ENCODE measurements at regions not wholly inside any gene's neighbourhood (a gene's known extent, or its start where the extent isn't known, plus 50 kb on each side); places are given as distances from the start of the nearest gene placed in this dataset.

DNA sequence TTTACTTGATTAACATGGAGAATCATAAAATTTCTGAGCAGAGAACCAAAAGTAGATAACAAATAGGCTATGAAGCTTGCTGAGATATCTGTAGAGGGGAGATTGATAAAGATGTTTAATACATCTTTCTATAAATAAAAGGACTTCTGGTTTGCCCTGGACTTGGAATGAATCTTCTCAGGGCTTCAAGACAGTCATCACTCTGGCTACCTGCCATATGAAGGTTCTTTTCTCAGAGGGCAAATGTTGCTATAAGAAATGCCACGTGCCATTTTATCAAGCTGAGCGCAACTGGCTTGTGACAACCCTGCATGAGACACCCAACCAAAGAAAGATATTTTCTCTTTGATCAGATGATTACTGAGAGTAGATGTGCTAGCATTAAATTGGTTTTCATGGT is 192.5 kb downstream of the WNT5A start:
- no peaks in the 10 kb centered on the region for H3K9me3 ChIP-seq (ENCODE audit: insufficient read depth, low read depth, low read length)
- no peaks in the 10 kb centered on the region for H3K36me3 ChIP-seq (ENCODE audit: insufficient read depth, low read length)
- peaks cover 9% of the 10 kb centered on the region for H3K4me1 ChIP-seq (ENCODE audit: insufficient read depth, low read length)
- no peak overlapping the region for H3K4me3 ChIP-seq (ENCODE audit: low read length)
- H3K27ac ChIP-seq (ENCODE audit: low read depth, low read length) = no peak overlapping the region
- no peaks in the 10 kb centered on the region for H3K27me3 ChIP-seq (ENCODE audit: insufficient read depth, low read length)
- 87% methylated on average over 2 of the region's 2 CpGs for WGBS
- no peak overlapping the region for H3K9ac ChIP-seq (ENCODE audit: low read depth, low read length)

DNA sequence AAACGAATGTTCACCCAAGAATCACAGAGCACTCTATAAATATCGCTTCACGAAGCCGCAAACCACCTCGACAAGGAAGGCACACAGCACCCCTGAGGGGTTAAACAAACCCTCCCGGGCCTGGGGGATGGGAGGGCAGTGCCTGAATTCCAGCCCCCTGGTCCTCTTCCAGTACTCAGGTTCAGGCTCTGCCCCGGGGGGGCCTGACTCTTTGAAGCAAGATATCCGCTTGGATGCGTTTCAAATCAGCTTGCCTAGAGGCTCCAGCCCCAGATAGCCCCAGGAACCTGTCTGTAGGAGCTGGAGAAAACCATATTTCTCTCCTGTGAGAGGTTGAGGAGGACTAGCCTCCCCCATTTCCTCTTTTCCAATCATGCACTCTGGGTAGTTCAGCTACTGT is 194.7 kb downstream of the WNT5A start:
- no peak overlapping the region for H3K9ac ChIP-seq (ENCODE audit: low read depth, low read length)
- no peaks in the 10 kb centered on the region for H3K36me3 ChIP-seq (ENCODE audit: insufficient read depth, low read length)
- no peak overlapping the region for H3K27ac ChIP-seq (ENCODE audit: low read depth, low read length)
- H3K4me1 ChIP-seq (ENCODE audit: insufficient read depth, low read length) = peaks cover 9% of the 10 kb centered on the region
- H3K27me3 ChIP-seq (ENCODE audit: insufficient read depth, low read length) = no peaks in the 10 kb centered on the region
- H3K9me3 ChIP-seq (ENCODE audit: insufficient read depth, low read depth, low read length) = no peaks in the 10 kb centered on the region
- H3K4me3 ChIP-seq (ENCODE audit: low read length) = no peak overlapping the region
- WGBS = 29% methylated on average over 9 of the region's 9 CpGs

DNA sequence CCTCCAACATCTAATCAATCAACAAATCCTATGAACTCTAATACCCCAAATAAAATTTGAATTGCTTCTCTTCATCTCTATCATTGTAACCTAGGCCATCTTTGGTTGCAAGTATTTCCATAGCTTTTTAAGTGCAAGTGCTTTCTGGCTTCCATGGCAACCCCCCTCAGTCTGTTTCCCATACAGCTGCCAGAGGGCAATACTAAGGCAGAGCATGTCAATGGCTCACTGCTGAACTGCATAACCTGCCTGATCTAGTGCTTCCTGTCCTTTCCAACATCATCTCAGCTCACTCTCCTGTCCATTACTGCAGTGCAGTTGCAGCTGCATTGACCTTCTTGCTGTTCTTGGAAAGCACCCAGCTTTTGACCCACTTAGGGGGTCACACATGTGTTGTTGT is 198.4 kb downstream of the WNT5A start:
- Histone ChIP-seq H3K4me1 (ENCODE audit: insufficient read depth, low read length) (peaks cover 9% of the 10 kb centered on the region), H3K36me3 (ENCODE audit: insufficient read depth, low read length) (no peaks in the 10 kb centered on the region), H3K9ac (ENCODE audit: low read depth, low read length) (no peak overlapping the region), H3K4me3 (ENCODE audit: low read length) (no peak overlapping the region), H3K9me3 (ENCODE audit: insufficient read depth, low read depth, low read length) (no peaks in the 10 kb centered on the region), H3K27ac (ENCODE audit: low read depth, low read length) (no peak overlapping the region), H3K27me3 (ENCODE audit: insufficient read depth, low read length) (no peaks in the 10 kb centered on the region)

DNA sequence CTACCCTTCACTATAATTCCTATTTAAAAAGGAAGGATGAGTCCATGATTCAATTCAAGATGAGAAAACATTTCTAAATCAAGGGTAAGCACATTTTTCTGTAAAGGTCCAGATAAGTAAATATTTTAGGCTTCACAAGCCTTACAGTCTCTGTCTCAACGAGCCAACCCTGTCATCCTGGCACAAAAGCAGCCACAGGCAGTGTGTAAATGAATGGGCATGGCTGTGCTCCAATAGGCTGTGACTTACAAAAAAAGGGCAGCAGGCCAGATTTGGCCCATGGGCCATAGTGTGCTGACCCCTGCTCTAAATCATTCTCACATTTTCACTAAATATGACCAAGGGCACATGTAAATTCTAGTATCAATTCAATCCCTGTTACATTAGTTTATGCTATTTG is 200.4 kb downstream of the WNT5A start:
- Histone ChIP-seq H3K36me3 (ENCODE audit: insufficient read depth, low read length) (no peaks in the 10 kb centered on the region), H3K4me3 (ENCODE audit: low read length) (no peak overlapping the region), H3K27me3 (ENCODE audit: insufficient read depth, low read length) (no peaks in the 10 kb centered on the region), H3K9me3 (ENCODE audit: insufficient read depth, low read depth, low read length) (no peaks in the 10 kb centered on the region), H3K9ac (ENCODE audit: low read depth, low read length) (no peak overlapping the region), H3K4me1 (ENCODE audit: insufficient read depth, low read length) (peaks cover 12% of the 10 kb centered on the region), H3K27ac (ENCODE audit: low read depth, low read length) (no peak overlapping the region)
- WGBS = 82% methylated on average over 1 of the region's 1 CpG

DNA sequence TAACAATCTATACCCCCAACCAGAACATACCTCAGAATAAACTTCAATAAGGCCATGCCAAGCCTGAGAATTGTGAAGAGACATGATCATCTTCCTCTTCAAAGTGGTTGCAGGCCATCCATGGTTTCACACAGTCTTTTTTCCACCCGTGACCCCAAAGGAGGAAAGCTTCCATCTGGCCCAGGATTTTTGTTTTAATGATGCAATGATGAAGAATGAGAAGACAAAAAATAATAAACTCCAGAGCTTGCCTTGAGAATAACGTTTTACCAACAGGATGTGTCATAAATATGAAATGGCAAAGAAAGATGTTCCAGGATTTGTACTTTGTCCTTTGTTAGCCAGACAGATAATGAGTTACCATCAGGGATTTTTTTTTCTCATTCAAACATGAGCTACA is 201.9 kb downstream of the WNT5A start:
- 91% methylated on average over 2 of the region's 2 CpGs for WGBS
- no peak overlapping the region for H3K27ac ChIP-seq (ENCODE audit: low read depth, low read length)
- H3K36me3 ChIP-seq (ENCODE audit: insufficient read depth, low read length) = no peaks in the 10 kb centered on the region
- peaks cover 12% of the 10 kb centered on the region for H3K4me1 ChIP-seq (ENCODE audit: insufficient read depth, low read length)
- no peaks in the 10 kb centered on the region for H3K9me3 ChIP-seq (ENCODE audit: insufficient read depth, low read depth, low read length)
- no peak overlapping the region for H3K9ac ChIP-seq (ENCODE audit: low read depth, low read length)
- H3K4me3 ChIP-seq (ENCODE audit: low read length) = no peak overlapping the region
- H3K27me3 ChIP-seq (ENCODE audit: insufficient read depth, low read length) = no peaks in the 10 kb centered on the region

DNA sequence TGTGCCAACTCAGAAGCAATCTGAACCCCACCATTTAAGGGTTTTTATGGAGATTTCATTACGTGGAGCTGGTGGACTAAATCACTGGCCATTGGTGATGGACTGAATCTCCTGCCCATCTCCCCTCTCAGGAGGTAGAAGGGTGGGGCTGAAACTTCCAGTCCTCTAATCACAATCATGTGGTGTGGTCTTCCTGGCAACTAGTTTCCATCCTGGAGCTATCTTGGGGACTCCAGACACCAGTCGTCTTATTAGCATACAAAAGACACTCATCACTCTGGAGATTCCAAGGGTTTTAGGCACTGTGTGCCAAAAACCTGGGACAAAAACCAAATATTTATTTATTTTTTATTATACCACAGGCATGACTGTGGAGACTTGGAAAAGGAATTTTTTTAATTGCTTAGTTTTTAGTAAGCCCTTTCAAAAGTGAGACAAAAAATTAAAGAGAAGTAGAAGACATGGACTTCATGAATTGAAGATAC is 203.6 kb downstream of the WNT5A start:
- 79% methylated on average over 2 of the region's 2 CpGs for WGBS
- Histone ChIP-seq H3K36me3 (ENCODE audit: insufficient read depth, low read length) (no peaks in the 10 kb centered on the region), H3K27ac (ENCODE audit: low read depth, low read length) (no peak overlapping the region; the same call in 1 of the 2 replicates), H3K9ac (ENCODE audit: low read depth, low read length) (no peak overlapping the region), H3K4me3 (ENCODE audit: low read length) (no peak overlapping the region), H3K27me3 (ENCODE audit: insufficient read depth, low read length) (no peaks in the 10 kb centered on the region), H3K9me3 (ENCODE audit: insufficient read depth, low read depth, low read length) (no peaks in the 10 kb centered on the region), H3K4me1 (ENCODE audit: insufficient read depth, low read length) (peaks cover 18% of the 10 kb centered on the region)

DNA sequence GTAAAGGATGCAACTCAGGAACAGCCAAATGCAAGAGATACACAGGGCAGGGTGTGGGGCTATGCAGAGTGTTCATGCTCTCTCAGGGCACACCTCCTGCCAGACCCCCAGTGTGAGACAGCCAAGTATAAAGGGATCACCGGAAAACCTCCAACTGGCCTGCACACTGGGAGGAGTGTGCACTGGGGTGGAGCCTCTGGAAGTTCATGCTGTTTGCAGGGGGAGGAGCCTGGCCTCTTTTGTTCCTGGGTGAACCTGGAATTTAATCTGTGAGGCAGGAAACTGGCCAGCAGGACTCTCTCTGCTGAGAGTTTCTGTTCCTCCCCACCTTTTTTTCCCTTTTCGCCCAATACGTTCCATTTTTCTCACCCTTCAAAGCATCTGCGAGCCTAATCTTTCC is 204.1 kb downstream of the WNT5A start:
- Histone ChIP-seq H3K4me1 (ENCODE audit: insufficient read depth, low read length) (peaks cover 18% of the 10 kb centered on the region), H3K27ac (ENCODE audit: low read depth, low read length) (no peak overlapping the region; the same call in 1 of the 2 replicates), H3K27me3 (ENCODE audit: insufficient read depth, low read length) (no peaks in the 10 kb centered on the region), H3K9ac (ENCODE audit: low read depth, low read length) (no peak overlapping the region), H3K9me3 (ENCODE audit: insufficient read depth, low read depth, low read length) (no peaks in the 10 kb centered on the region), H3K36me3 (ENCODE audit: insufficient read depth, low read length) (no peaks in the 10 kb centered on the region), H3K4me3 (ENCODE audit: low read length) (no peak overlapping the region)
- 86% methylated on average over 4 of the region's 4 CpGs for WGBS

DNA sequence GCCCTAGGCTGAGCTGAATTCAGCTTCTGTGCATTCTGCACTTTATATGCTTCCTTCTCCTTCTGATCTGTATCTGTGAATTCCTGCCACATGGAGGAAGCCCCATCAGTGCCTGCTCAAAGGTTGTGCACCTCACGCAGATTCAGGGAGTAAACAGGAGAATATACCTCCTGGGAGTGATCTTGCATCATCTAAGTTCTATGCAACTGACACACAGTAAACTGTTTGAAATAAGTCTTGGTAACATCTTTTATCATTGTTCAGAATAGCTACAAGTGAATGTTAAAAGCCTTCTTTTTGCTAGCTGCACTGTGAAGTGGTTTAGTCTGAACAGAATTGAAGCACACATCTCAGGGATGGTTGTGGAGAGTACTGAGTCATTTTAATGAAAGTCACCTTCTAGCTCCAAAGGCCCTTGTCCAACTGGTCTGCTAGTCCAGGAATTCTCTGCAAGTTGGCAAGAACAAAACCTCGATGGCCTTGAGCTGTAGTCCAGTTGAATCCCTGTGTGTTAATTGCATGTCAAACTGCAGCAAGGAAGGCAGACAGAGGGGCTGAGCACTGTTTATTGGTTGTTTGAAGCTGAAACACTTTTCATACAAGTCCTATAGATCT is 215.0 kb downstream of the WNT5A start:
- Histone ChIP-seq H3K36me3 (ENCODE audit: insufficient read depth, low read length) (no peaks in the 10 kb centered on the region), H3K4me3 (ENCODE audit: low read length) (no peak overlapping the region), H3K9ac (ENCODE audit: low read depth, low read length) (no peak overlapping the region), H3K27ac (ENCODE audit: low read depth, low read length) (no peak overlapping the region), H3K27me3 (ENCODE audit: insufficient read depth, low read length) (no peaks in the 10 kb centered on the region), H3K9me3 (ENCODE audit: insufficient read depth, low read depth, low read length) (no peaks in the 10 kb centered on the region), H3K4me1 (ENCODE audit: insufficient read depth, low read length) (peaks cover 4% of the 10 kb centered on the region; the same call in 1 of the 2 replicates)
- WGBS = 86% methylated on average over 2 of the region's 2 CpGs

DNA sequence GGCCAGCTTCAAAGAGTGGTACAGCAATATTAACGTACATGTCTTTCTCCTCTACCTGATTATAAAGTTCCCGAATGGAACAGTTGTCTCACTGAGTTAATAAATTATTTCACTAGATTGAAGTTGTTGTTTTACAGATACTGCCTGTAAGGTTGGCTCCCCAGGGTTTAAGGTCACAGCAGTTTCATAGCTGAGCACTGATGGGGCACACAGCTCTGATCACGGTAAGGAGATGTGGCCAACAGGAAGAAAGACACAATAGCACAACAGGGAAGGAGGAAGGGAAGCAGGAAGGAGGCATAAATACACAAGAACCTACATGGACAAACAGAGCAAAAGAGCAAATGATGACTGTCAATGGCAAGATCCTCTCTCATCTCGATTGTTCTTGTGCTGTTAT is 215.6 kb downstream of the WNT5A start:
- Histone ChIP-seq H3K4me3 (ENCODE audit: low read length) (no peak overlapping the region), H3K27me3 (ENCODE audit: insufficient read depth, low read length) (no peaks in the 10 kb centered on the region), H3K36me3 (ENCODE audit: insufficient read depth, low read length) (no peaks in the 10 kb centered on the region), H3K4me1 (ENCODE audit: insufficient read depth, low read length) (peaks cover 4% of the 10 kb centered on the region; the same call in 1 of the 2 replicates), H3K9me3 (ENCODE audit: insufficient read depth, low read depth, low read length) (no peaks in the 10 kb centered on the region), H3K27ac (ENCODE audit: low read depth, low read length) (no peak overlapping the region), H3K9ac (ENCODE audit: low read depth, low read length) (no peak overlapping the region)
- 86% methylated on average over 4 of the region's 4 CpGs for WGBS

DNA sequence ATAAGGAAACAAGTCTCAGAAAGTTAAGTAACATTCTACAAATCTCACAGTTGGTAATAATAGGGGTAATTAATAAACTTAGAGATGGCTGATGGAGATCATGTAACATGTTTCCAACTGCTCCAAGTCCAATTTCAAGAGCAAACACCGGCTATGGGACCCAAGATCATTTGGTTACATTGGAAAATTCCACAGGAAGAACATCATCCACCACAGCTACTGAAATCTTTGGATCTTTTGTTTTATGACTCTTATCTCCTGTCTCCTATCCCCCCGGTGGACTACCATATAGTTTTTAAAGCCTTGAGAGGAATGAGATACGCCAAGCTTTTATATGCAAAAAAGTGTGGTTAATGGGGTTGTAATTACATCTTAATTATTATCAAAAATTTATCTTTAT is 216.1 kb downstream of the WNT5A start:
- WGBS = 0% methylated on average over 1 of the region's 3 CpGs
- peaks cover 4% of the 10 kb centered on the region; the same call in 1 of the 2 replicates for H3K4me1 ChIP-seq (ENCODE audit: insufficient read depth, low read length)
- no peak overlapping the region for H3K4me3 ChIP-seq (ENCODE audit: low read length)
- H3K36me3 ChIP-seq (ENCODE audit: insufficient read depth, low read length) = no peaks in the 10 kb centered on the region
- H3K27me3 ChIP-seq (ENCODE audit: insufficient read depth, low read length) = no peaks in the 10 kb centered on the region
- H3K9ac ChIP-seq (ENCODE audit: low read depth, low read length) = no peak overlapping the region
- no peak overlapping the region for H3K27ac ChIP-seq (ENCODE audit: low read depth, low read length)
- no peaks in the 10 kb centered on the region for H3K9me3 ChIP-seq (ENCODE audit: insufficient read depth, low read depth, low read length)

DNA sequence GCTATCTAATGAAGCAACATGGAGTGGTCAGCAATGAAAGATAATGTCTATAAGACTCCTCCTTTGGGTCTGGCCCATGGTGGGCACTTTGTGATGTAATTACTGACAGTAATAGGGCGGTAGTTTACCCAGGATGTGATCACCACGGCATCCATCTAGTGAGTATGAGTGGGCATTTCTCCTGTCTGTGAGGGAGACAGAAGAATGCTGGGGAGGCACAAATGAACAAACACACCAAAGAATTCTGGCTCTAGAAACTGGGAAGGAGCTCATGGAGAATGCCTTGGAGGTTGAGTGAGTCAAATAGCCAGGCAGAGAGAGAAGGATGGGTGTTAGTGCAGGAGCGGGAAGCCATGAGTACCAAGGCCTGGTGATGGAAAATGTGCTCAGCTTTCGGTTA is 217.5 kb downstream of the WNT5A start:
- Histone ChIP-seq H3K27me3 (ENCODE audit: insufficient read depth, low read length) (no peaks in the 10 kb centered on the region), H3K4me3 (ENCODE audit: low read length) (no peak overlapping the region), H3K9ac (ENCODE audit: low read depth, low read length) (no peak overlapping the region), H3K27ac (ENCODE audit: low read depth, low read length) (no peak overlapping the region), H3K36me3 (ENCODE audit: insufficient read depth, low read length) (no peaks in the 10 kb centered on the region), H3K9me3 (ENCODE audit: insufficient read depth, low read depth, low read length) (no peaks in the 10 kb centered on the region), H3K4me1 (ENCODE audit: insufficient read depth, low read length) (peaks cover 4% of the 10 kb centered on the region; the same call in 1 of the 2 replicates)
- 93% methylated on average over 4 of the region's 4 CpGs for WGBS

DNA sequence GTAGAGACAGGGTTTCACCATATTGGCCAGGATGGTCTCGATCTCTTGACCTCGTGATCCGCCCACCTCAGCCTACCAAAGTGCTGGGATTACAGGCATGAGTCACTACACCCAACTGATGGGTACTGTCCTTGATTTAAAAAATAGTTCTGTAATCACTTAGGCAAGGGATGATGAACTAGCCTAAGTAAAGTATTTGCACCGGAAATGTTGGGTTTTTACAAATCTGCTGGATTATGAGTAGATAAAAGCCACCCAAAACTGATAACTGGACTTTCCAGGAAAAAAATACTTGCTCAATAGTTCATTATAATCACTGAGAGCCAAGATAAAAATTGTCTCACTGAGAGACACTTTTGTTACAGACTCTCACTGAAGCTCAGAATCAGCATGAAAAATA is 218.0 kb downstream of the WNT5A start:
- Histone ChIP-seq H3K4me3 (ENCODE audit: low read length) (no peak overlapping the region), H3K9me3 (ENCODE audit: insufficient read depth, low read depth, low read length) (no peaks in the 10 kb centered on the region), H3K27me3 (ENCODE audit: insufficient read depth, low read length) (no peaks in the 10 kb centered on the region), H3K9ac (ENCODE audit: low read depth, low read length) (no peak overlapping the region), H3K36me3 (ENCODE audit: insufficient read depth, low read length) (no peaks in the 10 kb centered on the region), H3K27ac (ENCODE audit: low read depth, low read length) (no peak overlapping the region), H3K4me1 (ENCODE audit: insufficient read depth, low read length) (peaks cover 4% of the 10 kb centered on the region; the same call in 1 of the 2 replicates)
- WGBS = 84% methylated on average over 4 of the region's 4 CpGs
